Stomach smooth muscle (tissue), 2 donors: ENCODE measurements at regions not wholly inside any gene's neighbourhood (a gene's known extent, or its start where the extent isn't known, plus 50 kb on each side); places are given as distances from the start of the nearest gene placed in this dataset.
A peak's percentile ranks its signal among the peaks of the same experiment; 100 is the strongest.
"Not testable (repeated sequence)": the region's sequence is repeated elsewhere in the genome, so short reads cannot be mapped to it uniquely, and the experiment has no call there.

Experiments
- H3K27ac ChIP-seq: one replicate; pipeline ENCODE4 v1.7.0; 2013; ENCODE audit warnings: mild to moderate bottlenecking, low read length, inconsistent platforms
- H3K27me3 ChIP-seq, 2 donors: one replicate each; pipeline ENCODE4 v1.7.0; 2013; ENCODE audit warnings: low read length in 2 of 2; ENCODE audit not compliant: insufficient read depth in 2 of 2, control insufficient read depth in 1 of 2
- H3K36me3 ChIP-seq, 2 donors: one replicate each; pipeline ENCODE4 v1.7.0; 2013; ENCODE audit warnings: low read length in 2 of 2; ENCODE audit not compliant: control insufficient read depth in 2 of 2, insufficient read depth in 2 of 2
- H3K4me1 ChIP-seq: one replicate; pipeline ENCODE4 v1.7.0; 2013; ENCODE audit warnings: low read length; ENCODE audit not compliant: control insufficient read depth, insufficient read depth
- H3K4me3 ChIP-seq, 2 donors: one replicate each; pipeline ENCODE4 v1.7.0; 2013; ENCODE audit warnings: low read length in 2 of 2
- H3K9ac ChIP-seq, 2 donors: one replicate each; pipeline ENCODE4 v1.7.0; 2013; ENCODE audit warnings: low read length in 2 of 2, mild to moderate bottlenecking in 1 of 2
- H3K9me3 ChIP-seq, 2 donors: one replicate each; pipeline ENCODE4 v1.7.0; 2013; ENCODE audit warnings: low read length in 2 of 2; ENCODE audit not compliant: control insufficient read depth in 2 of 2
- donor health status: healthy.
- donor health status: Pancreatic carcinoma.

- peaks cover 20 to 24% of the 10 kb centered on the region in 2 donors for H3K27me3 ChIP-seq
- H3K9me3 ChIP-seq = no peaks in the 10 kb centered on the region
- H3K9ac ChIP-seq = peak overlapping the region in 1 of 2 donors; percentile 73
- H3K4me1 ChIP-seq = peaks cover 25% of the 10 kb centered on the region
- H3K36me3 ChIP-seq = no peaks in the 10 kb centered on the region
- peak overlapping the region in 1 of 2 donors; percentile 9 for H3K4me3 ChIP-seq
- H3K27ac ChIP-seq = no peak overlapping the region
Observed at GRCh38 chr6:27811451-27811772, 100.8 kb downstream of the OR2B2 start.

GRCh38 chr6:27810768-27811450 is 101.3 kb downstream of the OR2B2 start:
- Histone ChIP-seq H3K27ac (peak overlapping the region; percentile 91), H3K4me1 (peaks cover 25% of the 10 kb centered on the region), H3K9me3 (no peaks in the 10 kb centered on the region), H3K27me3 (peaks cover 20 to 23% of the 10 kb centered on the region in 2 donors), H3K36me3 (no peaks in the 10 kb centered on the region), H3K9ac (peak overlapping the region; percentile 73 to 76), H3K4me3 (peak overlapping the region; percentile 79 to 91)

GRCh38 chr6:27809939-27810767 is 102.0 kb downstream of the OR2B2 start:
- H3K4me1 ChIP-seq = peaks cover 23% of the 10 kb centered on the region
- H3K4me3 ChIP-seq = peak overlapping the region; percentile 79 to 91
- no peaks in the 10 kb centered on the region for H3K9me3 ChIP-seq
- H3K9ac ChIP-seq = peak overlapping the region; percentile 73 to 76
- no peaks in the 10 kb centered on the region for H3K36me3 ChIP-seq
- H3K27me3 ChIP-seq = peaks cover 15 to 17% of the 10 kb centered on the region in 2 donors
- H3K27ac ChIP-seq = peak overlapping the region; percentile 91

- peaks cover 23% of the 10 kb centered on the region for H3K4me1 ChIP-seq
- peaks cover 14 to 15% of the 10 kb centered on the region in 2 donors for H3K27me3 ChIP-seq
- peak overlapping the region; percentile 91 for H3K27ac ChIP-seq
- H3K36me3 ChIP-seq = no peaks in the 10 kb centered on the region
- peak overlapping the region; percentile 79 to 91 for H3K4me3 ChIP-seq
- no peaks in the 10 kb centered on the region for H3K9me3 ChIP-seq
- H3K9ac ChIP-seq = peak overlapping the region in 1 of 2 donors; percentile 73
Observed at GRCh38 chr6:27809067-27809938, 102.9 kb downstream of the OR2B2 start.

DNA sequence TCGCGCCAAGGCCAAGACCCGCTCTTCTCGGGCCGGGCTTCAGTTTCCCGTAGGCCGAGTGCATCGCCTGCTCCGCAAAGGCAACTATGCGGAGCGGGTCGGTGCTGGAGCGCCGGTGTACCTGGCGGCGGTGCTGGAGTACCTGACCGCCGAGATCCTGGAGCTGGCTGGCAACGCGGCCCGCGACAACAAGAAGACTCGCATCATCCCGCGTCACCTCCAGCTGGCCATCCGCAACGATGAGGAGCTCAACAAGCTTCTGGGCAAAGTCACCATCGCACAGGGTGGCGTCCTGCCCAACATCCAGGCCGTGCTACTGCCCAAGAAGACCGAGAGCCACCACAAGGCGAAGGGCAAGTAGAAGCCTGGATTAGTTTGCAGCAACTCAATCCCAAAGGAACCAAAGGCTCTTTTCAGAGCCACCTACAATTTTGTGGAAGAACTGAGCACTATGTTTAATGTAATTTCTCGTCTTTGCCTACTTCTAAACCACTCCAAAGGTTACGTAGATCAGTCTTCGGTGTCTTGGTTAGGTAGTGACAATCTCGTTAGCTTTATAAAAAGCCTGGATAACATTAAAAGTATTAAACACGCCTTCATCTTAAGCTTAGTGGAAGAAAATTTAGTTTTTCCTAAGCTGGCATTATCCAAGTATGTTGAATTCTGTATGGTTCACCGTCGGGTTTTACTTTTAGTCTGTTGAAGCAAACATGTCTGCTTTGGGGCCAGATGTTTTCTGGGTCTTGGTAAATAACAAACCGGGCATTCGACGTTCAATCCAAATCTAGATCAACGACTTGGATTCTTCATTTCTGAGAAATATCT is 103.7 kb downstream of the OR2B2 start:
- Histone ChIP-seq H3K4me1 (peaks cover 23% of the 10 kb centered on the region), H3K27me3 (peaks cover 14 to 18% of the 10 kb centered on the region in 2 donors), H3K9ac (peak overlapping the region in 1 of 2 donors; percentile 50), H3K4me3 (peak overlapping the region; percentile 77), H3K27ac (peak overlapping the region; percentile 77)
- not testable (repeated sequence) for H3K9me3 ChIP-seq, H3K36me3 ChIP-seq

GRCh38 chr6:27807441-27808241 is 104.6 kb downstream of the OR2B2 start:
- H3K27me3 ChIP-seq = peaks cover 14 to 18% of the 10 kb centered on the region in 2 donors
- not testable (repeated sequence) for H3K9me3 ChIP-seq, H3K36me3 ChIP-seq
- H3K9ac ChIP-seq = peak overlapping the region; percentile 50 to 69
- H3K27ac ChIP-seq = peak overlapping the region; percentile 77
- H3K4me3 ChIP-seq = peak overlapping the region; percentile 77
- peaks cover 23% of the 10 kb centered on the region for H3K4me1 ChIP-seq

DNA sequence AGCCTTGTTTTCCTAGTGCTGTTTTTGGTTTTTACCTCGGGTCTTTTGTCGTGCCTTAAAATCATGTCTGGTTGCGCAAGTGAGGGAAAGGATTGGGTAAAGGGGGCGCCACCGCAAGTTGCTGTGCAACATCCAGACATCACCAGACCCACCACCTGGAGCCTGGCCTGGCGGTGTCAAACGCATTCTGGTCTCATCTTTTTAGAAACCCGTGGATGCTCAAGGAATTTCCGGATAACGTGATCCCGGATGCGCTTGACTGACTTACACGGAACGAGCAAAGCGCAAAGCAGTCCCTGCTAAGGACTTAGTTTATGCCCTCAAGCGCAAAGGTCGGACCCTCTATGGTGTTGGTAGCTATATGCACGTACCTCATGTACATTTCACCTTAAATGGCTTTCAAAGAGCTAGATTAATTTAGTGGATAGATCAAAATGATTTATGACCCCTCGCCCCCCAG is 105.2 kb downstream of the OR2B2 start:
- Histone ChIP-seq H3K9ac (peak overlapping the region; percentile 50 to 69), H3K36me3 (no peaks in the 10 kb centered on the region), H3K4me1 (peaks cover 23% of the 10 kb centered on the region), H3K27me3 (peaks cover 14 to 18% of the 10 kb centered on the region in 2 donors), H3K27ac (peak overlapping the region; percentile 77), H3K9me3 (no peaks in the 10 kb centered on the region), H3K4me3 (peak overlapping the region; percentile 77)

- H3K9ac ChIP-seq = no peak overlapping the region
- H3K4me1 ChIP-seq = peaks cover 17% of the 10 kb centered on the region
- H3K9me3 ChIP-seq = no peaks in the 10 kb centered on the region
- no peaks in the 10 kb centered on the region for H3K36me3 ChIP-seq
- peaks cover 10 to 17% of the 10 kb centered on the region in 2 donors for H3K27me3 ChIP-seq
- H3K27ac ChIP-seq = no peak overlapping the region
- H3K4me3 ChIP-seq = no peak overlapping the region
Observed at GRCh38 chr6:27805347-27805746, 106.8 kb downstream of the OR2B2 start.

- no peak overlapping the region for H3K27ac ChIP-seq
- H3K9me3 ChIP-seq = no peaks in the 10 kb centered on the region
- peaks cover 7 to 12% of the 10 kb centered on the region in 2 donors for H3K27me3 ChIP-seq
- H3K4me3 ChIP-seq = no peak overlapping the region
- H3K4me1 ChIP-seq = peaks cover 12% of the 10 kb centered on the region
- no peak overlapping the region for H3K9ac ChIP-seq
- no peaks in the 10 kb centered on the region for H3K36me3 ChIP-seq
Observed at GRCh38 chr6:27804851-27805250, 107.3 kb downstream of the OR2B2 start.
